GM23248 (cell line): ENCODE measurements at regions not wholly inside any gene's neighbourhood (a gene's known extent, or its start where the extent isn't known, plus 50 kb on each side); places are given as distances from the start of the nearest gene placed in this dataset.

ENCODE experiments used
- EZH2 ChIP-seq: fragments of 200-600 bp; sonication (generic); IDR thresholded peaks from 2 replicates; pipeline ENCODE4 v1.6.1; 2018; ENCODE audit warnings: antibody characterized with exemption, mild to moderate bottlenecking; ENCODE audit not compliant: insufficient read depth, poor library complexity, severe bottlenecking
- EZH2phosphoT487 ChIP-seq: fragments of 200-600 bp; sonication (generic); IDR thresholded peaks from 2 replicates; pipeline ENCODE4 v1.6.1; 2018; ENCODE audit warnings: antibody characterized with exemption, moderate library complexity, mild to moderate bottlenecking, low read depth; ENCODE audit not compliant: insufficient read depth

DNA sequence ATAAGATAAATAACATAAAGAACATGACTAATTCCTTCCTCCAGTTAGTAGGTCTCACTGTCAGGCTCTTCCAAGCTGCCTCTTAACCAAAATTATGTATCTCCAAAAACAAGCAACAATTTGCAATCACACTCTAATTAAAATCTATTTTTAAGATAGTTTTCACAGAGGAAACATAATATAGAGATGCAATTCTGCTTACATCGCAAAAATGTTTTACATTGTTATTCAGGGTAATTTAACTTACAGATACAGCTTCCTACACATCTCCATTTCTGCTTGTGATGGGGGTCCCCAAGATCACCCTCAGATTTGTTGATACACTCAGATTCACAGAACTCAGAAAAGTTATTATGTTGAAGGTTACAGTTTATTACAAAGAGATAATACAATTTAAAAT, 115.5 kb downstream of the DSC3 start:
- TF ChIP-seq EZH2: no peak
- no peak for TF ChIP-seq EZH2phosphoT487
